GM18858 (cell line): ENCODE measurements at regions not wholly inside any gene's neighbourhood (a gene's known extent, or its start where the extent isn't known, plus 50 kb on each side); places are given as distances from the start of the nearest gene placed in this dataset.

Experiments
- ATAC-seq: cut with Tn5 transposase; IDR thresholded peaks from one replicate; pipeline ENCODE4 v1.9.1; 2021; ENCODE audit not compliant: unreplicated experiment

GRCh38 chr6:23403460-23403859 lies 722.6 kb upstream of the NRSN1 start:
- no peak for ATAC-seq

DNA sequence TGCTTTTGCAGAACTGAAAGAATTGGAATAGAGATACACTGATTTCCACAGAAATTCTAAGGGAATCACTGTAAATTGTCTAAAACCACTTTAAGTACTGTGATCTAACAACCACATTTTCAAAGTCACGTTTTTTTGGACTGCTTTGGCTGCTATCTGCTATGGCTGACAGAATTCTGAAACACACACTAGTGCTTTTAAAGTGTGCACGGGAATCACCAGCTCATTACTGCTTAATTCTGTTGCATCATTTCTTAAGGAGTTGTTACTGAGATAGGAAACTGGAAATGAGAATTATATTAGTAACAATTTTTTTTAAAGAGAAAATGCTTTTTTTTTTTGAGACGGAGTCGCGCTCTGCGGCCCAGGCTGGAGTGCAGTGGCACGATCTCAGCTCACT lies 716.5 kb upstream of the NRSN1 start:
- no peak for ATAC-seq

GRCh38 chr6:23410439-23410838 lies 715.6 kb upstream of the NRSN1 start:
- ATAC-seq, result no peak

DNA sequence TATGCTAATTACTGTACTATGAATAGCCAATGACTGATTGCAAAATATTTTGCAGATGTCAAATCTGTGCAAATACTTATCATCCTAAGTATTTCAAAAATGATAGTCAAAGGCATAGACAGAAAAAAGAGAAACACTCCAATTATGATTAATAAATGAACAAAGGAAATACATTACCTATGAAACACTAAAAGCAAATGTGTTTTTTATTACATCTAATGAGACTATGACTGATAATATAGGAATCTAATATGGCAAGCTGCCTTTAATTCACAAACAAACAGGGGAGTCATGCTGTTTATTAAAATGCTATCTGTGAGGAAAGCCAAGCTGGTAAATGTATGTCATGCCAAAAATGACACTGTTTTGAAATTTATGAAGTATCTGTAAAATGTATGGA lies 713.2 kb upstream of the NRSN1 start:
- ATAC-seq, result no peak

DNA sequence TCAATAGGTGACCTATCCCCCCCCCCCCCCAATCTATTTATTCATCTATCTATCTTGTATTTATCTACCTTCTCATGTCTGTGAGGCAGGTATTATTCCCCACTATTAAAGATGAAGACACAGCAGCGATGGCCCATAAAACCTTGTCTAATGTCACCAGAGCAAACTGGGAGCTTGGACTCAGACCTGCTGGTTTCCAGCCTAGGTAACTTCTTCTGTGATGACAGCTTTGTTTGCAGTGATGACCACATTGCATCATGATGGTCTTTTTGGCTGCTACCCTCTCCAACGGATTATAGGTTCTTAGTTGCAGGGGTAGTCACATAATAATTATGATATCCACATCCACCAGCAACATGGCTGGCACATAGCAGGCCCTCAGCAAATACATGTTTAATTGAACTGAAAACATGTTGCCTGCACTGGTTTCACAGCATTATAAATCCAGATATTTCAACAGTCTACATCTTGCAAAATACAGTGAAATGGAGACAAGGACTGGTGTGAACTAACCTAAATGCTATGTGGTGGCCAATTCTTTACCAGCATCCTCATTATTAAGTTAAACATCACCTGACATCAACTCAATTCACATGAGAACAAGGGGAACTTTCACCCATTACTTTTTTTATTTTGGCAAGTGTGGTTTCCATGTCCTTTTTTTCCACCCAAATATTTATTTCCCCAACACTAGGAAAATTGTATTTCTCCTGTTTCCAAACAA lies 712.5 kb upstream of the NRSN1 start:
- ATAC-seq, result no peak

GRCh38 chr6:23414051-23414445 lies 712.0 kb upstream of the NRSN1 start:
- ATAC-seq, result peak; percentile 79

DNA sequence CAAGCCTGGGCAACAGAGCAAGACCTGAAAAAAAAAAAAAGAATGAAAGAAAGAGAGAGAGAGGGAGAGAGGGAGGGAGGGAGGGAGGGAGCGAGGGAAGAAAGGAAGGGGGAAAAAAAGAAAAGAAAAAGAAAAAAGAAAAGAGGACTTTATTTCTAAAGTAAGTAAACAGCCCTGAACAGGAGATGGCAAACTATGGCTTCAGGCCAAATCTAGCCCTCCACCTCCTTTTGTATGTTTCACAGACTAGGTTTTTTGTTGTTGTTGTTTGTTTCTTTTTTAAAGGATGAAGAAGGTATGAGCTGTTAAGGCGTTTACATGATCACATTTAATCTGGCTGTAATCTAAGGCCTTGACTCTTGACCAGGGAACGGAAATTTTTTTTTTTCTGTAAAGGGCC lies 711.1 kb upstream of the NRSN1 start:
- no peak for ATAC-seq

- ATAC-seq, result no peak
Measured at GRCh38 chr6:23415819-23416427, 710.1 kb upstream of the NRSN1 start.

DNA sequence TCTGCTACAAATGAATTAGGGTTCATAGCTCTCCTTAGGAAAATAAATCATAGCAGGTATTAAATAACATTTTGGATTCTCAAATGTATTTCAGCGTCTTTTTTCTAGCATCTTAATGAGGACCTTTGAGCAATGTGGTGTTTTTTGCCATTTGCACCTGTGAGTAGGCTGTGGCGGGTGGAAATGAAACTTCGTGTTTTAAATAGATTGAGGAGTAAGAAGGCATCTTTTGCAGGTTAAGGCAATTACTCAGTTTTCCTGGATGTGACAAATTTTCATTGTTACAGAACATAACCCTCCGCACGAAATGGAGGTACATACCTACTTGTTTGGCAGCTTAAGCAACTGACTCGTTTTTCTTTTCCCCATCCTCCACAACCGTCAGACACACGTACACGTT lies 708.9 kb upstream of the NRSN1 start:
- no peak for ATAC-seq

- no peak for ATAC-seq
Measured at GRCh38 chr6:23418095-23418494, 707.9 kb upstream of the NRSN1 start.

GRCh38 chr6:23419046-23419445 lies 707.0 kb upstream of the NRSN1 start:
- no peak for ATAC-seq

DNA sequence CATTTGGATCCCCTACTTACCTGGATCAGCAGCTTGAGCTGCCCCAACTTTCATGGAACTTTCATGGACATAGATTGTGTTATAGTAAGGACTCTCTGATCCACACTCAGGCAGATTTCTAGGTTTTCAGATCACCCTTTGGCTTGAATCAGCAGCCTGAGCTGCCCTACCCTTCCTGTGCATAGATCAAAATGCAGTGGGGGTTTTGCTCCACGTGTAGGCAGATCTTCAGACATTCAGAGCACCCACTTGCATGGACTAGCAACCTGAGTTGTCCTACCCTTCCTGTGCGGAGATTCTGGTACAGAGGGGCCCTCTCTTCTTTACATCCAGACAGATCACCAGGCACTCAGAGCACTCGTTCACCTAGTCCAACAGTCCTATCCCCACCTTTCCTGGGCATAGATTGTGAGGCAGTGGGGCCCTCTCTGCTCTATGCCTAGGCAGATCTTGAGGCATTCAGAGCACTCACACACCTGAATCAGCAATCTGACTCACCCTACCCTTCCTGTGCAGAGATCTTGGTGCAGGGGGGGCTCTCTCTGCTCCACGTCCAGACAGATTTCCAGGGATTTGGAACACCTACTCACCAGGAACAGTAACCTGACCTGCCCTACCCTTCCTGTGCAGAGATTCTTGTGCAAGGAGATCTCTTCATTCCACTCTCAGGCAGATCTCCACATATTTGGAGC lies 705.2 kb upstream of the NRSN1 start:
- ATAC-seq, result no peak

- ATAC-seq, result no peak
Measured at GRCh38 chr6:23424584-23424983, 701.4 kb upstream of the NRSN1 start.

GRCh38 chr6:23435126-23435525 lies 690.9 kb upstream of the NRSN1 start:
- ATAC-seq, result no peak

DNA sequence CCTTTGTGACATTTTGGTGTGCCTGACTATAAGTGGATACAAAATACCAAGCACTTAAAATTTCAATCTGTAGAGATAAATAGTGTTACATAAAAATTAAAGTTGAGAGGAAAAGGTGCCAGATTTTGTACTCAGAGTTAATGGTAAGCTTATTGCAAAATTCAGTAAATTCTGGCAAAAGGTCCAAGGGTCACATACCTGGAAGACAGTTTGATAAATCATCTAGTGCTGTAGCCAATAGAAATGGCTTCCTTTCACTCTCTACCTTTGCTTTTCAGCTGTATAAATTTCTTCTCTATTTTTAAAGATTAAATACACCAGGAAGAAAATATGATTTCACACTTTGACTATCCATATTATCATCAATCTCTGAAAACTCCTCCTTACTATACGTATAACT lies 690.2 kb upstream of the NRSN1 start:
- no peak for ATAC-seq

DNA sequence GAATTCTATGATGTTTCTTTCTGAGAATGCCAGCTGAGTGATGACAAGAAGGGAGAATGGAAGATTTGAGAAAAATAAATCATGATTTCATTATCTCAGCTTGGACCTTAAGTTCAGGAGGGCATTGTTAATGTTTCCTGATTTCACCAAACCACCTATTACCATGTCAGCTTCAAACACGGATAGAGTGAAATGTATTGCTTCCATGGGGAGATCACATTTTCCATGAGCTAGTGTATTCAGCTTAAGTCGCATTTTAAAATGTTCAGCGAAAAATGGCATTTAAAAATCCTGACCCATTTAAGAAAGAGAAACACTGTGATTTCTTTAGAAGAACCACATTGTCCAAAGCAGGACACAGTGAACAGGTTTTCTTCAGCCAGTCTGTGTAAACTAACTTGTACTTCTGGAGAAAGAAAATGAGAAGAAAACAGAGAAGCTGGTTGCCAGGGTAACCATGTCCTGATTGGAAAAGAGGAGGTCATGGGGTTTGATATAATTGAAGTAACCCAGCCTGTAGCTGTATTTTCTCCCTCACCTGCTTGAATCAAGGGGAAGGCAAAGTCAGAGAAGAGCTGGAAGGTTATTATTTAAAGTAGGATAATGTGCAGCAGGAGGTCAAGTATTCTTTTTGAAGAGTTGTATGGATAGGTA lies 684.1 kb upstream of the NRSN1 start:
- ATAC-seq, result no peak

DNA sequence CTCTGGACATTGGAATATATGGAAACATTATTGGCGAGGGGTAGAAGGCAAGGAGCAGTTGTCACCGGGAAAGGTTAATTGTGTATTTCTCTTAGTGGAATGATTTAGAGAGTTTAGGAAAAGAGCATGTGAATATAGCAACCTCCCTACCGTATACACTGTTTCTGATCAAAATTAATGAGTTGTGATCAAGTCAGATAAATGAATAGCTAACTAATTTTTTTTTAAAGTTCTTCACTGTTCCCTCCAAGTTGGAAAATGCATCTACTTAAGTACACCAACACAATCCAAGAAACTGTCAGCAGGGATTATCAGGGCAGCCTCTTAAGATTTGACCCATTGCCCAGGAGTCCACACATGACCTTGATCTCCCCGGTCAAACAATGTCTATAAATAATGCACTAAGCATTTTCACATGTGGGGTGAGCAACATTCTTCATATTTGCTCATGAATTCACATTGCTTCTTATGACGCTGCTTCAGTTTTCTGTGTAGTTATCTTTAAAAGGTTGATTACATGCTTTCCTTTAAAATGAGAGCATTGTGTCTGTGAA lies 680.8 kb upstream of the NRSN1 start:
- ATAC-seq, result no peak

- no peak for ATAC-seq
Measured at GRCh38 chr6:23446469-23446967, 679.5 kb upstream of the NRSN1 start.

DNA sequence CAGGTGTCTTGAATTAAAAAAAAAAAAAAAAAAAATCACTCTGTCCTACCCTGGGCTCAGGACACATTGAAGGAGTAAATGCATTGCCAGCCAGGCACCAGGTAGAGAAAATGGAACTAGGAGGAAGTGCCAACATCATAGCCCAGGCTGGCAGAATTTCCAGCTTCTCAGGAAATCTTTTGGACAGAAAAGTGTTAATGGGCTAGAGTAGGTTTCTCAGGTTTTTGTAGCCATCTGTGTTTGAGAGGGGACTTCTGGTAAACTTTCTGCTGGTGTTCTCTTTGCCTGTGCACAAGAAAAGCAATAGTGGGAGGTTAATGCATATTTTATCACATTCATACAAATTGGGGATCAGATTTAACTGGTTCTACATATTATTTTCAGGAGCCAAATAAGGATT lies 678.3 kb upstream of the NRSN1 start:
- no peak for ATAC-seq

- no peak for ATAC-seq
Measured at GRCh38 chr6:23448281-23448680, 677.7 kb upstream of the NRSN1 start.
